GM18519 (cell line): ENCODE measurements at regions not wholly inside any gene's neighbourhood (a gene's known extent, or its start where the extent isn't known, plus 50 kb on each side); places are given as distances from the start of the nearest gene placed in this dataset.

Experiments
- ATAC-seq: cut with Tn5 transposase; IDR thresholded peaks from one replicate; pipeline ENCODE4 v1.9.1; 2021; ENCODE audit warnings: mild to moderate bottlenecking, moderate library complexity; ENCODE audit not compliant: unreplicated experiment, low FRiP score

- ATAC-seq, result no peak
Observed at GRCh38 chr4:84041426-84041825, 457.7 kb downstream of the NKX6-1 start.

GRCh38 chr4:84035568-84035967, 463.5 kb downstream of the NKX6-1 start:
- ATAC-seq, result no peak

GRCh38 chr4:84032372-84032771, 466.7 kb downstream of the NKX6-1 start:
- peak; percentile 86 for ATAC-seq

GRCh38 chr4:84031401-84031800, 467.7 kb downstream of the NKX6-1 start:
- peak; percentile 27 for ATAC-seq

DNA sequence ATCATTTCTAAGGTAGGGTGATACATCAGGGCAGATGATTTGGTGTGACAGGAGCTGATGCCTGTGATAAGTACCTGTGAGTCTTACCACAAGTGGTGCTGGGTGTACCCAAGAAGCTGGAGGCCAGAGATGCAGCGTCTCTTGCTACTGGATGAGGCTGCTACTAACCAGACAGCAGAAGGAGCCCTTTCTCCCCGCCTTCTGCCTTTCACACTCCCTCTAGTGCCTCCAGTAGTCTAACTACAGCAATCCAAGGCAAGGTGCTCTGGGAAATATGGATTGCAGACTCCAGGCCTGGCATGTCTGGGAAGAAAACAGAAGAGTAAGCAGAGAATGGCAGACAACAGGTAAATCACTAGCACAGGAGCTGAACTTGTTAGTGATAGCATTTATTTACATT, 470.8 kb downstream of the NKX6-1 start:
- ATAC-seq, result no peak

- no peak for ATAC-seq
Observed at GRCh38 chr4:84024405-84024804, 474.7 kb downstream of the NKX6-1 start.

DNA sequence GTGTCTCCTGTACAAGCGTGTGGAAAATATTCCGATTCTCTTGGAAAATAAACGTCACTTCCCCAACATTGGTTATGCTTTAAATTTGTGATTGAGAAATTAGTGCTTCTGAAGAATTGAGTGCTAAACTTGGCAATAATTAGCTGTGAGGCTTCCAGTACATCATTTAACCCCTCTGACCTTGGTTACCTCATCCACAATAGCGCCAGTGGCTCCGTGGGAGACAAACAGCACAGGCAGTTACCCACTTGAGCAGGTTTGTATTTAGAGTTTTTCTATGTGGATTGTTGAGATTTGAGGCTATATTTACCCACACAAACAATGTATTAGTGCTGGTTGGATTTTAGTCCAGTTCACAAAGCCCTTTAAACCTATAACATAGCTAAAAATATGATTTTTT, 476.5 kb downstream of the NKX6-1 start:
- ATAC-seq, result no peak

GRCh38 chr4:84019626-84020025, 479.5 kb downstream of the NKX6-1 start:
- no peak for ATAC-seq

GRCh38 chr4:84003046-84003445, 467.1 kb downstream of the GPAT3 start:
- ATAC-seq, result no peak

- ATAC-seq, result no peak
Observed at GRCh38 chr4:84001876-84002569, 466.1 kb downstream of the GPAT3 start.

GRCh38 chr4:83996254-83996653, 460.3 kb downstream of the GPAT3 start:
- ATAC-seq, result no peak

DNA sequence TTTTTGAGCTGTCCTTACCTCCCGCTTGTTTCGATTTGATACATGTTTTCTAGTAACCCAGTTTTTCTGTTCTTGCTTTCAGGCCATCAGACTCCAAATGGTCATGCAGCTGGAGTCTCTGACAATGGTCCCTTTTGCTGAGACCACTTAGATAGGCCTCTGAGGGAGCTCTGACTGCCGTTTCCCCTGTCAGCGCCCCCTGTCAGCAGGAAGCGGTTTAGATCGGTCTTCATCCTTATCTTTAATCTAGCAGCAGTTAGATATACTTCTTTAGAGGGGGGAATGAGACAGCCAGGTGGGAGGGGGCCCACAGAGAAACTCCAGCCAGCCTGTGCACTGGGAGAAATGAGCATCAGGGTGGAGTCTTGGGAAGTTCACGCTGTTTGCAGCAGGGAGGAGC, 457.9 kb downstream of the GPAT3 start:
- ATAC-seq, result no peak

- no peak for ATAC-seq
Observed at GRCh38 chr4:83989835-83990234, 453.9 kb downstream of the GPAT3 start.

DNA sequence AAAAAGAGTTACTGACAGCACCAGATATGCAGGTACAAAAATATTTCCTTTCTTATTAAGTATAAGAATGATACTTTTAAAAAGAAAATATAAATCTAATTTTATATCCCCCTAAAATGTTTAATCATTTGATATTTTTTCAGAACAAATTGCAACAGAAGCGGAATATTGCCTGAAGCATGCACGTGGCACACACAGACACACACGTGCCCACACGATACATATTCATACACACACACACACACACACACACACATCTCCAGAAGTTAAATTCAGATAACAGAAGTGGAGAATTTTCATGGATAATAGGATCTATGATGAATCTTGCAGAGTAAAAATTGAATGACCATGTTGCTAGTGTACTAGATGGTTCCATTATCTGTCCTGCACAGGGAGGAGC, 445.2 kb downstream of the GPAT3 start:
- no peak for ATAC-seq

DNA sequence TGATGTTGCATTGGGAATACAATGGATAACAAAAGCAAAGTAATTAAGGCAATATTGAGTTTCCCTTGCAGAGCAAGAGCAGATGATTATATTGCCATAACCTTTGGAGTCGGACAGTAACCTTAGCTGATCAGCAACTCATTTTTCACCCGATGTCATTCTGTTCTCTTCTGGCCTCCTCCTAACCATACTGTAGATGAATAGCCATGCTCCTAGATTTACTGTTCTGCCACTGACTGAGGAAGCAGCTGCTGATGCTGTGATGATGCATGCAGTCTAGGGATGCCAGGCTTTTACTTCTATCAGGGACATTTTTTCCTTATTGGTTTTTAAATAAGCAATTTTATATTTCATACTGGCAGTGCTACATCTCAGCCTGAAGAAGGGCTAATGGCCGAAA, 443.9 kb downstream of the GPAT3 start:
- ATAC-seq, result no peak

- no peak for ATAC-seq
Observed at GRCh38 chr4:83974111-83974780, 438.3 kb downstream of the GPAT3 start.

- no peak for ATAC-seq
Observed at GRCh38 chr4:83964996-83965541, 429.2 kb downstream of the GPAT3 start.

GRCh38 chr4:83962492-83962891, 426.6 kb downstream of the GPAT3 start:
- no peak for ATAC-seq

DNA sequence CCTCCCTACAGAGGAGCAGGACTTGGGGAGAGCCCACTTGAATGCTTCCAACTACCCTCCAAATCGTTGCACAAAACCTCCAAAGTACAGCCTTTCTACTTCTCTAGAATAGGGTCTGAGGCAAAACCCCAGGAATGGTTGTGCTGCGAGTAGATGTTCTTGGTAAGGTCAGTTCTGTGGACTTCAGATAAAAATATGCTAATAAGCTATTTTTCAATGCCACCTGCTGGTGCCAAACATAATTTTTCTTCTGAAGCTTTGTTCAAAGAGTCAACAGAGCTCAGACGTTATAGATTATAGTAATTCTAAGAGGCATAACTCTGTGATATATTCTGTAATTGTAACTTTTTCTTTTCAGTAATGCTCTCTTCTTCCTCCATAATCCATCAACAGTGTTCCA, 425.7 kb downstream of the GPAT3 start:
- ATAC-seq, result no peak

- no peak for ATAC-seq
Observed at GRCh38 chr4:83959160-83959559, 423.3 kb downstream of the GPAT3 start.

DNA sequence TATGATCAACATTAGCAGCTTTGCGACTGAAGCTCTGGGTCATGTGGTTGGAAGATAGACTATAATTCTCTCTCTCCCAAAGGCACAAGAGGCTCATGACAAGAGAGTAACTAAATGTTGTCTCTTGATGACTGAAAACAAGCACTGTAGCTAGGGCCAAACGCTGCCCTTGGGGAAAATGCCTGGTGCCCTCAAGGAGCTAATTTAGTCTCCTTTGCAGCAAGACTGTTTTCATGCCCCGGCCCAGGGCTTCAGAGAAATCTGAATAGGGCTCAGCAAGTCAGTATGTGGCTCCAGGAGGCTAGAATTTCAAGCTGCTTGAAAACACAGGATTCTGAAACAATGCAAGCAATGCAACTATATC, 411.9 kb downstream of the GPAT3 start:
- no peak for ATAC-seq
